Left lung (tissue), 4 donors: ENCODE measurements at regions not wholly inside any gene's neighbourhood (a gene's known extent, or its start where the extent isn't known, plus 50 kb on each side); places are given as distances from the start of the nearest gene placed in this dataset.

Source experiments
- ATAC-seq: fragments of 200-7000 bp; cut with Tn5 transposase; one replicate; pipeline ENCODE4 v1.9.1; 2020; ENCODE audit warnings: moderate library complexity
- DNase-seq, 4 donors: peaks; one replicate each; pipeline ENCODE4 v3.0.0-alpha.2; 2013 to 2020
- H3K27ac ChIP-seq, 2 donors: fragments of 200-600 bp; sonication (generic) in 1 of 2; one replicate each; pipeline versions ENCODE4 v1.5.0 to v1.8.0; 2020 to 2021
- H3K27me3 ChIP-seq, 2 donors: fragments of 200-600 bp; sonication (generic) in 1 of 2; one replicate each; pipeline versions ENCODE4 v1.5.0 to v1.8.0; 2020 to 2021
- H3K36me3 ChIP-seq, 2 donors: fragments of 200-600 bp; sonication (generic) in 1 of 2; one replicate each; pipeline versions ENCODE4 v1.5.0 to v1.8.0; 2020 to 2021
- H3K4me1 ChIP-seq, 2 donors: fragments of 200-600 bp; one replicate each; pipeline ENCODE4 v1.8.0; 2021
- H3K4me3 ChIP-seq, 2 donors: fragments of 200-600 bp; sonication (generic) in 1 of 2; one replicate each; pipeline versions ENCODE4 v1.5.0 to v1.8.0; 2020 to 2021; ENCODE audit warnings: mild to moderate bottlenecking in 1 of 2
- H3K9me3 ChIP-seq, 2 donors: fragments of 200-600 bp; sonication (generic) in 1 of 2; one replicate each; pipeline versions ENCODE4 v1.5.0 to v1.8.0; 2020 to 2021
- intact Hi-C, 2 donors: fragments of 100-400 bp; cut with DNase I; formaldehyde crosslinking; loops; one replicate each; pipeline versions ENCODE4 v1.11.2 to v1.14.2; 2022
- TF ChIP-seq, protein P1 (sequence below), 2 donors: fragments of 200-600 bp; sonication (generic) in 1 of 2; IDR thresholded peaks; one replicate each; pipeline versions ENCODE4 v1.5.0 to v1.8.0; 2021; ENCODE audit warnings: antibody characterized with exemption in 2 of 2
- donor health status: DM: no; HTN: yes; CAD: no.
- donor health status: DM: no; HTN: no; CAD: no.

DNA sequence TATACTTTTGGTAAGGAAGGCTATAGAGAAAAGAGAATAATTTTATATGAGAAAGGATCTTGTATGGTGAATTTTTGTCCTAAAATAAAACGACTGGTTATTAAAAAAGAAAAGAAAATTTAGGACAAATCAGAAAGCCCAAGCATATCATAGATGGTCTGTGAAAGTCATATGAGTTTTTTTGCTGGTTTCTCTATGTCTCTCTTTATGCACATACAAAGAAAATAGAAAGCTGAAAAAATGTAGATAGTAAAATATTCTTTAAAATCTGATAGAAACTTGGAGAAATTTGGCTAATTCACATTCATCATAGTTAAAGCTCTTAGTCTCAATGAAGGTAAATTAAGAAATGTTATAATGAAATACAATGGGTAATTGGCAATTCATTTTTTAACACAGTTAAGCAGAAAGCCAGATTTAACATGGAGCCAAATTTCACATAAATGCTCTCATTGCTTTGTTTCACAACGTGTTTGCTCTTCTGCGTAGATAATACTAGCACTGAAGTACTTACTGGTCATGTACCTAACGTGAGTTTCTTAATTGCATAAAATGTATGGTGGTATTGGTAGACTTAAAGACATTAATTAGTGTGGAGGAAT lies 621.5 kb upstream of the ATXN8OS start:
- no peak overlapping the region for H3K27ac ChIP-seq
- H3K9me3 ChIP-seq = peaks cover 0 to 29% of the 10 kb centered on the region in 2 donors
- intact Hi-C loops = no loop called here
- ATAC-seq (no peak), DNase-seq (no peak)
- no peaks in the 10 kb centered on the region for H3K27me3 ChIP-seq
- TF ChIP-seq, protein P1, sequence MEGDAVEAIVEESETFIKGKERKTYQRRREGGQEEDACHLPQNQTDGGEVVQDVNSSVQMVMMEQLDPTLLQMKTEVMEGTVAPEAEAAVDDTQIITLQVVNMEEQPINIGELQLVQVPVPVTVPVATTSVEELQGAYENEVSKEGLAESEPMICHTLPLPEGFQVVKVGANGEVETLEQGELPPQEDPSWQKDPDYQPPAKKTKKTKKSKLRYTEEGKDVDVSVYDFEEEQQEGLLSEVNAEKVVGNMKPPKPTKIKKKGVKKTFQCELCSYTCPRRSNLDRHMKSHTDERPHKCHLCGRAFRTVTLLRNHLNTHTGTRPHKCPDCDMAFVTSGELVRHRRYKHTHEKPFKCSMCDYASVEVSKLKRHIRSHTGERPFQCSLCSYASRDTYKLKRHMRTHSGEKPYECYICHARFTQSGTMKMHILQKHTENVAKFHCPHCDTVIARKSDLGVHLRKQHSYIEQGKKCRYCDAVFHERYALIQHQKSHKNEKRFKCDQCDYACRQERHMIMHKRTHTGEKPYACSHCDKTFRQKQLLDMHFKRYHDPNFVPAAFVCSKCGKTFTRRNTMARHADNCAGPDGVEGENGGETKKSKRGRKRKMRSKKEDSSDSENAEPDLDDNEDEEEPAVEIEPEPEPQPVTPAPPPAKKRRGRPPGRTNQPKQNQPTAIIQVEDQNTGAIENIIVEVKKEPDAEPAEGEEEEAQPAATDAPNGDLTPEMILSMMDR (IDR thresholded peaks at IDR 0.05) = no peak
- H3K4me1 ChIP-seq = no peaks in the 10 kb centered on the region
- no peak overlapping the region for H3K4me3 ChIP-seq
- no peaks in the 10 kb centered on the region for H3K36me3 ChIP-seq

DNA sequence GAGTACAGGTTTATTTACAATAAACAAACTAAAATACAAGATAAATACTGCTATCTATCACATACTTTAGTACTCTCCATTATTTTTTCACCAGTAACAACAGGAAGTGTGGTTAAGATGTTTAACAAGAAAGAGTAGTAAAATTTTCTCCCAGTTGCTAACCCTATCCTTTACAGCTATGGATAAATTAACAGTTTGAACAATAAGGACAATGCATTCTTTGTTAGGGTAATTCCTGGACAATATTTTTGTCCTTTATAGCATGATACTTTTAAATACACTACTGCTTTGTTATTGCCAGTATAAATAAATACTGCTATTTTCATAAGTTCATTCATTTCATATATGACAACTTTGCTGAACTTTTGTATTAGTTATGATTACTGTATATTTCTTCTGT lies 630.2 kb upstream of the ATXN8OS start:
- DNase-seq (no peak), ATAC-seq (no peak)
- peaks cover 0 to 26% of the 10 kb centered on the region in 2 donors for H3K9me3 ChIP-seq
- no peaks in the 10 kb centered on the region for H3K4me1 ChIP-seq
- TF ChIP-seq, protein P1 (IDR thresholded peaks at IDR 0.05) = no peak
- no peaks in the 10 kb centered on the region for H3K27me3 ChIP-seq
- H3K4me3 ChIP-seq = no peak overlapping the region
- no peaks in the 10 kb centered on the region for H3K36me3 ChIP-seq
- no peak overlapping the region for H3K27ac ChIP-seq
- intact Hi-C loops = no loop called here

DNA sequence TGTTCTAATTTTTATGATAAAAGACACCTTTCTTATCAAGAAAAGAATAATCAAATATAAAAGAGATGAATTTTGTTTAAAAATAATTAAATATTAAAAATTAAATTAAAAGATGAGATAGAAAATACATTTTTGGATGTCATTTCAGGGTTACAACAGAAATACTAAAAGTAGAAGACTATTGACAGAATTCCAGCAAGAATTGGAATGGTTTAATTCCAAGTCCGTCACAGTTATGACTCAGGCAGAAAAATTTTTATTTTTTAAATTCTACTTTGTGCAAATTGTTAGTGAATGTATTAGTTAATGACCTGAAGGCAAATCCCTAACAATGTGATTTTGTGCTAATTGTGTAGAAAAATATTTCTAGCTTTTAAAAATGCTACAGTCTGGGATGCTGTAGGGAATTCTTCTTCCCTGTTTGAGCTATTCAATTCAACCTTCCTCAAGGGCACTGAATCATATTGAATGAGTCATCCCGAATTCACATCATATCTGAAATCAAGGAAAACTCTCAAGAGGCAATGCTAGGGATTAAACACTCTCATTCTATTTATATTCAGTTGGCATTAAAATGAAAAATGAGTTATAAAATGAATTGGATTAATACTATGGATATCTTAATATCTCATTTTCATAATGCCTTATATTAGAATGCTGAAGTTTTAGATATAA lies 633.5 kb upstream of the ATXN8OS start:
- TF ChIP-seq, protein P1 (IDR thresholded peaks at IDR 0.05) = no peak
- Histone ChIP-seq H3K4me3 (no peak overlapping the region), H3K4me1 (no peaks in the 10 kb centered on the region), H3K9me3 (peaks cover 0 to 15% of the 10 kb centered on the region in 2 donors), H3K27ac (no peak overlapping the region), H3K27me3 (no peaks in the 10 kb centered on the region), H3K36me3 (no peaks in the 10 kb centered on the region)
- intact Hi-C loops = no loop called here
- DNase-seq = no peak
- ATAC-seq = no peak

DNA sequence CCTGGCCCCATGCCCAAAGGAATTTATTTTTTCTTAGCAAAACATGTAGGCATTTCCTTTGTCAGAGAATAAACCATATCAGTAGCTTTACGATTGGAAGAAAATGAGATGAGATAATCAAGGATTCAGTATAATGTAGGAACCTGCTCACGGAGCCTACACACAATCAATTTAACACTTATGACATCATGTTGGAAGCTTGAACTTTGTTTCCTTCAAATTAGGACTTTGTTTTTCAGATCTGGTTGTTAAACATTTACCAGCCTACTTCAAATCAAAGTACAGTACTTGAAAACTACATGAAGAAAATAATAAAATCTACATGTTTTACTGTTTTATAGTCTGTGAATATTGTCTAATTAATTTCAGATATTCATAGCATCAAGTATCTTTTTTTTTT lies 639.0 kb upstream of the ATXN8OS start:
- ATAC-seq = no peak
- H3K4me3 ChIP-seq = no peak overlapping the region
- TF ChIP-seq, protein P1 (IDR thresholded peaks at IDR 0.05) = no peak
- DNase-seq = no peak
- no peak overlapping the region for H3K27ac ChIP-seq
- peaks cover 0 to 11% of the 10 kb centered on the region in 2 donors for H3K9me3 ChIP-seq
- H3K36me3 ChIP-seq = no peaks in the 10 kb centered on the region
- H3K27me3 ChIP-seq = no peaks in the 10 kb centered on the region
- intact Hi-C loops = no loop called here
- H3K4me1 ChIP-seq = no peaks in the 10 kb centered on the region

DNA sequence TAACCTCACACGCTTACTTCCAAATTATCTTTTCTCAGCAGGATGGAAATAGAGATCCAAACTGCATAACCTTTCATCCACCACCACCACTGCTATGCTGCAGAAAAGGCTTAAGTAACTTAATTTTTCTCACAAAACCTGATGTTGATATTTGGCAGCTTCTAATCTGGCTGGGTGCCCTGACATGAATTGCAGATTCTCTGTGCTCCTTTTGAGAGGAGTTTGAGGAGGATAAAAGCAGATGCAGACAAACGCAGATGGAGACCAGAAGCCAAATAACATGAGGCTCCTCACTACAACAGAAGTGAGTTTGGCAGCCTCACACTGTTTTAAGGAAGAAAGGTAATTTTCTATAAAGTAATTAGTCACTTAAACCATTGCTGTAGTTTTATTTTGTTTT lies 646.2 kb upstream of the ATXN8OS start:
- no peaks in the 10 kb centered on the region for H3K27me3 ChIP-seq
- peaks cover 0 to 2% of the 10 kb centered on the region in 2 donors for H3K9me3 ChIP-seq
- no peak overlapping the region for H3K4me3 ChIP-seq
- H3K36me3 ChIP-seq = no peaks in the 10 kb centered on the region
- peak in 1 of 4 donors; percentile 12 for DNase-seq
- no peak overlapping the region for H3K27ac ChIP-seq
- no peaks in the 10 kb centered on the region for H3K4me1 ChIP-seq
- no peak for ATAC-seq
- TF ChIP-seq, protein P1 (IDR thresholded peaks at IDR 0.05) = no peak
- intact Hi-C loops = no loop called here
